ENCODE measurements at regions not wholly inside any gene's neighbourhood (a gene's known extent, or its start where the extent isn't known, plus 50 kb on each side); places are given as distances from the start of the nearest gene placed in this dataset.

DNA sequence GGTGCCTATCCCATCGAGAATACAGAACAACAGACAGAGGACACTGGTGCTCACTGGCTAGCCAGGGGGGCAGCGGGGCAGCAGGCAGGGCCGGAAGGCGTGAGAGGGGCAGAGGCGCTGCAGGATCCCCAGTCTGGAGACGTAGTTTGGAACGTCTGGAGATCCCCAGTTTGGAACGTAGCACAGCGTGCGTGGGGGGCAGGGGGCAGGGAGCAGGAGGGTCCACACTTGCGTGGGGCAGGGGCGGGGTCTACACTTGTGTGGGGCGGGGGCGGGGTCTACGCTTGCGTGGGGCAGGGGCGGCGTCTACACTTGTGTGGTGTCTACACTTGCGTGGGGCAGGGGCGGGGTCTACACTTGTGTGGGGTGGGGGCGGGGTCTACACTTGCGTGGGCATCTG lies 107.2 kb downstream of the DACT2 start:
- Histone ChIP-seq H3K9me2 (replicated peaks; ENCODE audit: insufficient read depth, low read length) (no peaks in the 10 kb centered on the region), H3K9me3 (replicated peaks; ENCODE audit: insufficient read depth, low read length) (no peaks in the 10 kb centered on the region), H3K4me1 (ENCODE audit: low read length) (no peaks in the 10 kb centered on the region), H3K36me3 (replicated peaks; ENCODE audit: insufficient read depth, low read length) (no peaks in the 10 kb centered on the region), H4K20me1 (ENCODE audit: insufficient read depth, low read length) (no peaks in the 10 kb centered on the region), H3K4me3 (ENCODE audit: low read length) (no peak overlapping the region), H3K79me2 (ENCODE audit: low read length) (no peaks in the 10 kb centered on the region), H3K9ac (ENCODE audit: low read length) (no peak overlapping the region), H3K27ac (ENCODE audit: low read length) (no peak overlapping the region), H3K4me2 (ENCODE audit: low read depth, low read length) (no peak overlapping the region), H2AFZ (ENCODE audit: low read length) (no peak overlapping the region), H3F3A (ENCODE audit: insufficient read depth, low read length) (no peaks in the 10 kb centered on the region), H3K27me3 (replicated peaks; ENCODE audit: insufficient read depth, low read length) (peaks cover 15% of the 10 kb centered on the region)
- no peak for DNase-seq
- TF ChIP-seq, protein P1, sequence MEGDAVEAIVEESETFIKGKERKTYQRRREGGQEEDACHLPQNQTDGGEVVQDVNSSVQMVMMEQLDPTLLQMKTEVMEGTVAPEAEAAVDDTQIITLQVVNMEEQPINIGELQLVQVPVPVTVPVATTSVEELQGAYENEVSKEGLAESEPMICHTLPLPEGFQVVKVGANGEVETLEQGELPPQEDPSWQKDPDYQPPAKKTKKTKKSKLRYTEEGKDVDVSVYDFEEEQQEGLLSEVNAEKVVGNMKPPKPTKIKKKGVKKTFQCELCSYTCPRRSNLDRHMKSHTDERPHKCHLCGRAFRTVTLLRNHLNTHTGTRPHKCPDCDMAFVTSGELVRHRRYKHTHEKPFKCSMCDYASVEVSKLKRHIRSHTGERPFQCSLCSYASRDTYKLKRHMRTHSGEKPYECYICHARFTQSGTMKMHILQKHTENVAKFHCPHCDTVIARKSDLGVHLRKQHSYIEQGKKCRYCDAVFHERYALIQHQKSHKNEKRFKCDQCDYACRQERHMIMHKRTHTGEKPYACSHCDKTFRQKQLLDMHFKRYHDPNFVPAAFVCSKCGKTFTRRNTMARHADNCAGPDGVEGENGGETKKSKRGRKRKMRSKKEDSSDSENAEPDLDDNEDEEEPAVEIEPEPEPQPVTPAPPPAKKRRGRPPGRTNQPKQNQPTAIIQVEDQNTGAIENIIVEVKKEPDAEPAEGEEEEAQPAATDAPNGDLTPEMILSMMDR (IDR thresholded peaks at IDR 0.05; ENCODE audit: low read length): no peak
- no peak for TF ChIP-seq EZH2phosphoT487 (IDR thresholded peaks at IDR 0.05; ENCODE audit: low read length)
- no peak for TF ChIP-seq EZH2 (optimal IDR thresholded peaks at IDR 0.05; ENCODE audit: low read depth, low read length)

DNA sequence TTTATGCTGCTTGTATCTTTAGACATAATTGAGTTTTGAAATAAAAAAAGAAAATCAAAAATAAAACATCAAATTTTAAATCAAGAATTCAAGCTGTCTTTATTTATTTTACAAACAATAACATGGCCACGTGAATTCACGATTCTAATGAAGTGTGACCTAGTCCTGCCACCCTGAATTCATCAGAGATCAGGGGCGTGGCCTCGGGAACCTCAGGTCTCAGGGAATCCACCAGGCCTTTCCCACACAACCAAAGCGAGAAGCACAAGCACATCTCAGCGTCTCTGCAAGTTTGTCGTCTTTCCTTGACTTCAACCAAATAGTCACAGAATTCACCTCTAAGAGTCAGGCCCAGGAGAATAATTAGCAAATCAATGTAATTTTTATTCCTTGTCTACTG lies 107.9 kb downstream of the DACT2 start:
- Histone ChIP-seq H3K79me2 (ENCODE audit: low read length) (no peaks in the 10 kb centered on the region), H3K36me3 (replicated peaks; ENCODE audit: insufficient read depth, low read length) (no peaks in the 10 kb centered on the region), H3K4me1 (ENCODE audit: low read length) (no peaks in the 10 kb centered on the region), H3K4me3 (ENCODE audit: low read length) (no peak overlapping the region), H3K27ac (ENCODE audit: low read length) (no peak overlapping the region), H3F3A (ENCODE audit: insufficient read depth, low read length) (no peaks in the 10 kb centered on the region), H3K9ac (ENCODE audit: low read length) (no peak overlapping the region), H3K9me3 (replicated peaks; ENCODE audit: insufficient read depth, low read length) (no peaks in the 10 kb centered on the region), H4K20me1 (ENCODE audit: insufficient read depth, low read length) (no peaks in the 10 kb centered on the region), H2AFZ (ENCODE audit: low read length) (no peak overlapping the region), H3K4me2 (ENCODE audit: low read depth, low read length) (no peak overlapping the region), H3K27me3 (replicated peaks; ENCODE audit: insufficient read depth, low read length) (peaks cover 13% of the 10 kb centered on the region; the same call in 1 of the 2 replicates), H3K9me2 (replicated peaks; ENCODE audit: insufficient read depth, low read length) (no peaks in the 10 kb centered on the region)
- TF ChIP-seq, protein P1 (IDR thresholded peaks at IDR 0.05; ENCODE audit: low read length): no peak
- TF ChIP-seq EZH2phosphoT487 (IDR thresholded peaks at IDR 0.05; ENCODE audit: low read length) (no peak), EZH2 (optimal IDR thresholded peaks at IDR 0.05; ENCODE audit: low read depth, low read length) (no peak)
- DNase-seq: no peak

DNA sequence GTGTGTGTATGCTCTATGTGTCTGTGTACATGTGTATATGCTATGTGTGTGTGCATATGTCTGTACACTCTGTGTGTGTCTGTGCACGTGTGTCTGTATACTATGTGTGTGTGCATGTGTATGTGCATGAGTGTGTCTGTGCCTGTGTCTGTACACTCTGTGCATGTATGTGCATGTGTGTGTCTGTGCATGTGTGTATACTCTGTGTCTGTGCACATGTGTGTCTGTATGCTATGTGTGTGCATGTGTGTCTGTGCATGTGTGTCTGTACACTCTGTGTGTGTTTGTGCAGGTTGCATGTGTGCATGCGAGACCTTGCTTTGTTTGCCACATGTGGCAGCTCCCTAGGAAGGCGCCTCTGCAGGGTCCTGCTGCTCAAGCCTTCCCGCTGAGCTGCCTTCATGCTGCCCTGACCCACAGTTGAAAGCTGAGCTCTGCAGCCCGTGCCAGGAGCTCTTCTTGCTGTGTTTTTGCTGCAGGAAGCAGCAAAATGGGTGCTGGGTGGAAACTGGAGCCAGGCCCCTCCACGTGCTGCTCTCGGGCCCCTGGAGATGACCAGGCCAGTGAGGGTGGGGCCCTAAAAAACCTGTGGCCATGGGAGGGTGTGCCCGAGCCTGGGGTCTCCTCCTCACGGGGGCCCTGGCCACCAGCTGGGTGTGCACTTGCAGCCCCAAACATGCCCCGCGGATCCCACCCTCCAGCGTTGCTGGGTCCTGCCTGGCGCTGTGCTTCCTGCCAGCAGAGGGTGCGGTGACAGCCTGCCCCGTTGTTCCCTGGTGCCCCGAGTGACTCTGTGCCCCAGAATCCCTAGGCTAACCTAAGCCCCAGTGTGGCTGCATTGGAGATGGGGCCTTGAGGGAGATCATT lies 109.1 kb downstream of the DACT2 start:
- Histone ChIP-seq H3K4me1 (ENCODE audit: low read length) (no peaks in the 10 kb centered on the region), H3K36me3 (replicated peaks; ENCODE audit: insufficient read depth, low read length) (no peaks in the 10 kb centered on the region), H2AFZ (ENCODE audit: low read length) (no peak overlapping the region), H3K27ac (ENCODE audit: low read length) (no peak overlapping the region), H3K9ac (ENCODE audit: low read length) (no peak overlapping the region), H3K27me3 (replicated peaks; ENCODE audit: insufficient read depth, low read length) (0 out of 2 replicates have a peak, but pooled peaks cover 2% of the 10 kb centered on the region), H3F3A (ENCODE audit: insufficient read depth, low read length) (no peaks in the 10 kb centered on the region), H3K4me3 (ENCODE audit: low read length) (no peak overlapping the region), H4K20me1 (ENCODE audit: insufficient read depth, low read length) (no peaks in the 10 kb centered on the region), H3K4me2 (ENCODE audit: low read depth, low read length) (no peak overlapping the region), H3K79me2 (ENCODE audit: low read length) (no peaks in the 10 kb centered on the region), H3K9me2 (replicated peaks; ENCODE audit: insufficient read depth, low read length) (no peaks in the 10 kb centered on the region), H3K9me3 (replicated peaks; ENCODE audit: insufficient read depth, low read length) (no peaks in the 10 kb centered on the region)
- no peak for DNase-seq
- TF ChIP-seq EZH2phosphoT487 (IDR thresholded peaks at IDR 0.05; ENCODE audit: low read length): no peak
- TF ChIP-seq, protein P1 (IDR thresholded peaks at IDR 0.05; ENCODE audit: low read length): no peak
